ENCODE measurements at regions not wholly inside any gene's neighbourhood (a gene's known extent, or its start where the extent isn't known, plus 50 kb on each side); places are given as distances from the start of the nearest gene placed in this dataset.

GRCh38 chr3:106018929-106019550 lies 150.2 kb upstream of the CBLB start:
- no peaks in the 10 kb centered on the region; the same call in 1 of the 2 replicates for H3K4me1 ChIP-seq (ENCODE audit: insufficient read depth, low read length)
- H3K9ac ChIP-seq (ENCODE audit: low read depth, low read length) = no peak overlapping the region
- H3K36me3 ChIP-seq (ENCODE audit: insufficient read depth, low read length) = no peaks in the 10 kb centered on the region
- H3K9me3 ChIP-seq (ENCODE audit: control insufficient read depth, insufficient read depth, low read length) = no peaks in the 10 kb centered on the region

- no peak overlapping the region for H3K9ac ChIP-seq (ENCODE audit: low read depth, low read length)
- no peaks in the 10 kb centered on the region for H3K36me3 ChIP-seq (ENCODE audit: insufficient read depth, low read length)
- H3K9me3 ChIP-seq (ENCODE audit: control insufficient read depth, insufficient read depth, low read length) = no peaks in the 10 kb centered on the region
- no peaks in the 10 kb centered on the region for H3K4me1 ChIP-seq (ENCODE audit: insufficient read depth, low read length)
Measured at GRCh38 chr3:106022913-106023312, 154.1 kb upstream of the CBLB start.

- Histone ChIP-seq H3K9ac (ENCODE audit: low read depth, low read length) (no peak overlapping the region), H3K4me1 (ENCODE audit: insufficient read depth, low read length) (no peaks in the 10 kb centered on the region), H3K36me3 (ENCODE audit: insufficient read depth, low read length) (no peaks in the 10 kb centered on the region), H3K9me3 (ENCODE audit: control insufficient read depth, insufficient read depth, low read length) (no peaks in the 10 kb centered on the region)
Measured at GRCh38 chr3:106025151-106025722, 156.4 kb upstream of the CBLB start.

GRCh38 chr3:106029954-106030626 lies 161.3 kb upstream of the CBLB start:
- Histone ChIP-seq H3K4me1 (ENCODE audit: insufficient read depth, low read length) (no peaks in the 10 kb centered on the region), H3K9ac (ENCODE audit: low read depth, low read length) (no peak overlapping the region), H3K9me3 (ENCODE audit: control insufficient read depth, insufficient read depth, low read length) (no peaks in the 10 kb centered on the region), H3K36me3 (ENCODE audit: insufficient read depth, low read length) (no peaks in the 10 kb centered on the region)

- Histone ChIP-seq H3K9me3 (ENCODE audit: control insufficient read depth, insufficient read depth, low read length) (no peaks in the 10 kb centered on the region), H3K9ac (ENCODE audit: low read depth, low read length) (no peak overlapping the region), H3K36me3 (ENCODE audit: insufficient read depth, low read length) (no peaks in the 10 kb centered on the region), H3K4me1 (ENCODE audit: insufficient read depth, low read length) (no peaks in the 10 kb centered on the region)
Measured at GRCh38 chr3:106030627-106030963, 161.8 kb upstream of the CBLB start.

- Histone ChIP-seq H3K4me1 (ENCODE audit: insufficient read depth, low read length) (no peaks in the 10 kb centered on the region), H3K9ac (ENCODE audit: low read depth, low read length) (no peak overlapping the region), H3K36me3 (ENCODE audit: insufficient read depth, low read length) (no peaks in the 10 kb centered on the region), H3K9me3 (ENCODE audit: control insufficient read depth, insufficient read depth, low read length) (no peaks in the 10 kb centered on the region)
Measured at GRCh38 chr3:106032479-106032878, 163.7 kb upstream of the CBLB start.

- Histone ChIP-seq H3K36me3 (ENCODE audit: insufficient read depth, low read length) (no peaks in the 10 kb centered on the region), H3K9ac (ENCODE audit: low read depth, low read length) (no peak overlapping the region), H3K4me1 (ENCODE audit: insufficient read depth, low read length) (no peaks in the 10 kb centered on the region), H3K9me3 (ENCODE audit: control insufficient read depth, insufficient read depth, low read length) (no peaks in the 10 kb centered on the region)
Measured at GRCh38 chr3:106033654-106034053, 164.8 kb upstream of the CBLB start.

GRCh38 chr3:106034313-106034712 lies 165.5 kb upstream of the CBLB start:
- Histone ChIP-seq H3K36me3 (ENCODE audit: insufficient read depth, low read length) (no peaks in the 10 kb centered on the region), H3K4me1 (ENCODE audit: insufficient read depth, low read length) (no peaks in the 10 kb centered on the region), H3K9me3 (ENCODE audit: control insufficient read depth, insufficient read depth, low read length) (no peaks in the 10 kb centered on the region), H3K9ac (ENCODE audit: low read depth, low read length) (no peak overlapping the region)

GRCh38 chr3:106035619-106036018 lies 166.8 kb upstream of the CBLB start:
- H3K9ac ChIP-seq (ENCODE audit: low read depth, low read length) = no peak overlapping the region
- no peaks in the 10 kb centered on the region for H3K36me3 ChIP-seq (ENCODE audit: insufficient read depth, low read length)
- H3K9me3 ChIP-seq (ENCODE audit: control insufficient read depth, insufficient read depth, low read length) = no peaks in the 10 kb centered on the region
- H3K4me1 ChIP-seq (ENCODE audit: insufficient read depth, low read length) = no peaks in the 10 kb centered on the region

GRCh38 chr3:106036696-106037095 lies 167.9 kb upstream of the CBLB start:
- Histone ChIP-seq H3K4me1 (ENCODE audit: insufficient read depth, low read length) (no peaks in the 10 kb centered on the region), H3K36me3 (ENCODE audit: insufficient read depth, low read length) (no peaks in the 10 kb centered on the region), H3K9ac (ENCODE audit: low read depth, low read length) (no peak overlapping the region), H3K9me3 (ENCODE audit: control insufficient read depth, insufficient read depth, low read length) (no peaks in the 10 kb centered on the region)

- Histone ChIP-seq H3K9ac (ENCODE audit: low read depth, low read length) (no peak overlapping the region), H3K36me3 (ENCODE audit: insufficient read depth, low read length) (no peaks in the 10 kb centered on the region), H3K9me3 (ENCODE audit: control insufficient read depth, insufficient read depth, low read length) (no peaks in the 10 kb centered on the region; the same call in 1 of the 2 replicates), H3K4me1 (ENCODE audit: insufficient read depth, low read length) (no peaks in the 10 kb centered on the region)
Measured at GRCh38 chr3:106047221-106047620, 178.4 kb upstream of the CBLB start.

- H3K9me3 ChIP-seq (ENCODE audit: control insufficient read depth, insufficient read depth, low read length) = no peaks in the 10 kb centered on the region; the same call in 1 of the 2 replicates
- H3K4me1 ChIP-seq (ENCODE audit: insufficient read depth, low read length) = no peaks in the 10 kb centered on the region
- H3K9ac ChIP-seq (ENCODE audit: low read depth, low read length) = no peak overlapping the region
- H3K36me3 ChIP-seq (ENCODE audit: insufficient read depth, low read length) = no peaks in the 10 kb centered on the region
Measured at GRCh38 chr3:106048946-106049481, 180.2 kb upstream of the CBLB start.

GRCh38 chr3:106049821-106050220 lies 181.0 kb upstream of the CBLB start:
- no peaks in the 10 kb centered on the region for H3K36me3 ChIP-seq (ENCODE audit: insufficient read depth, low read length)
- no peaks in the 10 kb centered on the region; the same call in 1 of the 2 replicates for H3K9me3 ChIP-seq (ENCODE audit: control insufficient read depth, insufficient read depth, low read length)
- no peaks in the 10 kb centered on the region for H3K4me1 ChIP-seq (ENCODE audit: insufficient read depth, low read length)
- no peak overlapping the region for H3K9ac ChIP-seq (ENCODE audit: low read depth, low read length)

- Histone ChIP-seq H3K9ac (ENCODE audit: low read depth, low read length) (no peak overlapping the region), H3K9me3 (ENCODE audit: control insufficient read depth, insufficient read depth, low read length) (no peaks in the 10 kb centered on the region), H3K4me1 (ENCODE audit: insufficient read depth, low read length) (no peaks in the 10 kb centered on the region), H3K36me3 (ENCODE audit: insufficient read depth, low read length) (no peaks in the 10 kb centered on the region)
Measured at GRCh38 chr3:106056931-106057330, 188.1 kb upstream of the CBLB start.

GRCh38 chr3:106058475-106058874 lies 189.7 kb upstream of the CBLB start:
- Histone ChIP-seq H3K9ac (ENCODE audit: low read depth, low read length) (no peak overlapping the region), H3K4me1 (ENCODE audit: insufficient read depth, low read length) (no peaks in the 10 kb centered on the region), H3K9me3 (ENCODE audit: control insufficient read depth, insufficient read depth, low read length) (no peaks in the 10 kb centered on the region), H3K36me3 (ENCODE audit: insufficient read depth, low read length) (no peaks in the 10 kb centered on the region)

Data from ES-I3 (cell line).